IPS DF 4.7 (cell line): ENCODE measurements at regions not wholly inside any gene's neighbourhood (a gene's known extent, or its start where the extent isn't known, plus 50 kb on each side); places are given as distances from the start of the nearest gene placed in this dataset.

Experiments used
- DNase-seq: peaks from one replicate; pipeline ENCODE4 v3.0.0-alpha.2; 2013; ENCODE audit warnings: low spot score; ENCODE audit errors: extremely low read depth

- no peak for DNase-seq
Observed at GRCh38 chr2:4356541-4356940, 653.2 kb downstream of the DCDC2C start.

GRCh38 chr2:4357121-4357520 lies 653.7 kb downstream of the DCDC2C start:
- no peak for DNase-seq

- DNase-seq = no peak
Observed at GRCh38 chr2:4358837-4359236, 655.5 kb downstream of the DCDC2C start.

- DNase-seq = no peak
Observed at GRCh38 chr2:4368907-4369306, 665.5 kb downstream of the DCDC2C start.

GRCh38 chr2:4369826-4370419 lies 666.5 kb downstream of the DCDC2C start:
- DNase-seq = no peak

- DNase-seq = no peak
Observed at GRCh38 chr2:4370422-4371090, 667.2 kb downstream of the DCDC2C start.

GRCh38 chr2:4381049-4381448 lies 677.7 kb downstream of the DCDC2C start:
- DNase-seq = no peak

GRCh38 chr2:4381773-4382172 lies 678.4 kb downstream of the DCDC2C start:
- no peak for DNase-seq

GRCh38 chr2:4391013-4391412 lies 687.6 kb downstream of the DCDC2C start:
- DNase-seq = no peak

- no peak for DNase-seq
Observed at GRCh38 chr2:4404363-4404762, 701.0 kb downstream of the DCDC2C start.

GRCh38 chr2:4408321-4408720 lies 704.9 kb downstream of the DCDC2C start:
- DNase-seq = no peak

GRCh38 chr2:4412637-4413187 lies 709.3 kb downstream of the DCDC2C start:
- DNase-seq = no peak

- no peak for DNase-seq
Observed at GRCh38 chr2:4415171-4415570, 711.8 kb downstream of the DCDC2C start.

GRCh38 chr2:4415810-4416413 lies 712.5 kb downstream of the DCDC2C start:
- no peak for DNase-seq

GRCh38 chr2:4416431-4416830 lies 713.1 kb downstream of the DCDC2C start:
- no peak for DNase-seq

- DNase-seq = no peak
Observed at GRCh38 chr2:4417771-4418170, 714.4 kb downstream of the DCDC2C start.

GRCh38 chr2:4420032-4420431 lies 716.7 kb downstream of the DCDC2C start:
- DNase-seq = no peak

- no peak for DNase-seq
Observed at GRCh38 chr2:4424153-4424552, 720.8 kb downstream of the DCDC2C start.

GRCh38 chr2:4427083-4427482 lies 723.7 kb downstream of the DCDC2C start:
- DNase-seq = no peak

- no peak for DNase-seq
Observed at GRCh38 chr2:4445821-4446220, 742.4 kb downstream of the DCDC2C start.

GRCh38 chr2:4454907-4455306 lies 751.5 kb downstream of the DCDC2C start:
- no peak for DNase-seq

GRCh38 chr2:4455486-4456155 lies 752.2 kb downstream of the DCDC2C start:
- DNase-seq = no peak
